GM10266 (cell line): ENCODE measurements at regions not wholly inside any gene's neighbourhood (a gene's known extent, or its start where the extent isn't known, plus 50 kb on each side); places are given as distances from the start of the nearest gene placed in this dataset.

Source experiments
- DNase-seq: peaks from one replicate; pipeline ENCODE4 v3.0.0; 2012; ENCODE audit errors: extremely low spot score
- CTCF ChIP-seq: IDR thresholded peaks from 2 replicates; pipeline ENCODE4 v1.5.1; 2012; ENCODE audit warnings: mild to moderate bottlenecking, low read depth; ENCODE audit not compliant: control insufficient read depth, insufficient read depth; ENCODE audit errors: missing control alignments

GRCh38 chr20:22529150-22530019 is 55.0 kb downstream of the FOXA2 start:
- no peak for DNase-seq
- no peak for TF ChIP-seq CTCF

- DNase-seq = no peak
- no peak for TF ChIP-seq CTCF
These were observed 57.8 kb downstream of the FOXA2 start for GRCh38 chr20:22526512-22527012.

- no peak for DNase-seq
- TF ChIP-seq CTCF = no peak
These were observed 58.6 kb downstream of the FOXA2 start for GRCh38 chr20:22525821-22526220.

- no peak for TF ChIP-seq CTCF
- DNase-seq = no peak
These were observed 59.1 kb downstream of the FOXA2 start for GRCh38 chr20:22525069-22525820.

GRCh38 chr20:22524393-22525015 is 59.9 kb downstream of the FOXA2 start:
- no peak for DNase-seq
- no peak for TF ChIP-seq CTCF

- no peak for DNase-seq
- TF ChIP-seq CTCF = no peak
These were observed 60.6 kb downstream of the FOXA2 start for GRCh38 chr20:22523499-22524392.
